Astrocyte (in vitro differentiated cells and primary cell): ENCODE measurements at regions not wholly inside any gene's neighbourhood (a gene's known extent, or its start where the extent isn't known, plus 50 kb on each side); places are given as distances from the start of the nearest gene placed in this dataset.

ENCODE experiments used
- DNase-seq: peaks from one replicate; pipeline ENCODE4 v3.0.0-alpha.2; 2010; ENCODE audit warnings: low read depth
- FAIRE-seq: peaks from 2 replicates; lab custom pipeline; 2011; peaks lifted over from hg19 to GRCh38; lab: Jason Lieb, UNC
- H2AFZ ChIP-seq: 2 replicates; pipeline ENCODE4 v1.6.0; 2012; ENCODE audit warnings: low read depth, low read length, inconsistent platforms
- H3K27ac ChIP-seq: 2 replicates; pipeline ENCODE4 v1.5.1; 2011; ENCODE audit warnings: low read depth, low read length, inconsistent platforms
- H3K27me3 ChIP-seq: 2 replicates; pipeline ENCODE4 v1.6.0; 2011; ENCODE audit warnings: low read length, inconsistent platforms; ENCODE audit not compliant: insufficient read depth
- H3K36me3 ChIP-seq: 2 replicates; pipeline ENCODE4 v1.5.1; 2011; ENCODE audit warnings: low read length, inconsistent platforms; ENCODE audit not compliant: insufficient read depth
- H3K4me1 ChIP-seq: 2 replicates; pipeline ENCODE4 v1.5.1; 2011; ENCODE audit warnings: low read length, inconsistent platforms; ENCODE audit not compliant: insufficient read depth
- H3K4me2 ChIP-seq: 2 replicates; pipeline ENCODE4 v1.6.0; 2012; ENCODE audit warnings: low read length, inconsistent platforms
- H3K4me3 ChIP-seq: 2 replicates; pipeline ENCODE4 v1.5.1; 2011; ENCODE audit warnings: low read depth, mild to moderate bottlenecking, low read length, inconsistent platforms; ENCODE audit not compliant: insufficient read depth
- H3K79me2 ChIP-seq: 2 replicates; pipeline ENCODE4 v1.6.0; 2012; ENCODE audit warnings: mild to moderate bottlenecking, low read length, inconsistent platforms; ENCODE audit not compliant: insufficient read depth
- H3K9ac ChIP-seq: 2 replicates; pipeline ENCODE4 v1.6.0; 2012; ENCODE audit warnings: mild to moderate bottlenecking, low read length, inconsistent platforms
- H3K9me3 ChIP-seq: 2 replicates; pipeline ENCODE4 v1.5.1; 2012; ENCODE audit warnings: low read depth, mild to moderate bottlenecking, low read length, inconsistent platforms; ENCODE audit not compliant: insufficient read depth
- H4K20me1 ChIP-seq: 2 replicates; pipeline ENCODE4 v1.6.0; 2012; ENCODE audit warnings: low read length, inconsistent platforms; ENCODE audit not compliant: insufficient read depth
- H3K27ac Mint-ChIP-seq: one replicate; pipeline ENCODE4 v1.8.0; 2021; ENCODE audit warnings: mild to moderate bottlenecking, mixed read lengths; ENCODE audit not compliant: unreplicated experiment
- H3K27me3 Mint-ChIP-seq: one replicate; pipeline ENCODE4 v1.8.0; 2021; ENCODE audit warnings: low read depth, mixed read lengths; ENCODE audit not compliant: unreplicated experiment
- H3K36me3 Mint-ChIP-seq: one replicate; pipeline ENCODE4 v1.8.0; 2021; ENCODE audit warnings: low read depth, mixed read lengths; ENCODE audit not compliant: unreplicated experiment
- H3K4me1 Mint-ChIP-seq: one replicate; pipeline ENCODE4 v1.8.0; 2021; ENCODE audit warnings: low read depth, mixed read lengths; ENCODE audit not compliant: unreplicated experiment
- H3K4me3 Mint-ChIP-seq: one replicate; pipeline ENCODE4 v1.8.0; 2021; ENCODE audit warnings: mild to moderate bottlenecking, moderate library complexity, mixed read lengths; ENCODE audit not compliant: unreplicated experiment
- H3K9me3 Mint-ChIP-seq: one replicate; pipeline ENCODE4 v1.8.0; 2021; ENCODE audit warnings: mild to moderate bottlenecking, mixed read lengths; ENCODE audit not compliant: unreplicated experiment
- EZH2 ChIP-seq: IDR thresholded peaks from 2 replicates; pipeline ENCODE4 v1.6.1; 2012; ENCODE audit warnings: mild to moderate bottlenecking, low read length, inconsistent platforms; ENCODE audit not compliant: insufficient read depth
- TF ChIP-seq, protein P1 (sequence below): IDR thresholded peaks from 2 replicates; pipeline ENCODE4 v1.5.1; 2011; ENCODE audit warnings: low read depth, mild to moderate bottlenecking, inconsistent platforms, low read length, moderate library complexity; ENCODE audit not compliant: insufficient read depth

DNA sequence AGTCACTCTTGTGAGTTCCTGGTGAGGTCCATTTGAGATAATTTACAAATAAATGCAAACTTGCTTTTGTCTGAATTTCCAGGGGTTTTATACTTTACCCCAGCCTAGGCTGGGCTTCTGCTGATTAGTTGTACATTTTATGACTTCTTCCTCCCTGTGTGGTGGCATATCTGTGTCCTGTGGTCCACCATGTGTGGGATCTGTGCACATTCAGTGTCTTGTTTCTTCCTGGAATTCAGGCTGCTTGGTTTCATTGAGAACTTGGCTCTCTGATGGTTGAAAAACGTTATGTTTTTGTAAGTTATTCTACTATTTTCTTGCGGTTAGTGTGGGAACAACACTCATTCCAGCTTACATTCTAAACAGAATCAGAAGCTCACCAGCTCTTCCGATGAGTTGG, 523.4 kb upstream of the PFKP start:
- TF ChIP-seq EZH2: no peak
- TF ChIP-seq, protein P1, sequence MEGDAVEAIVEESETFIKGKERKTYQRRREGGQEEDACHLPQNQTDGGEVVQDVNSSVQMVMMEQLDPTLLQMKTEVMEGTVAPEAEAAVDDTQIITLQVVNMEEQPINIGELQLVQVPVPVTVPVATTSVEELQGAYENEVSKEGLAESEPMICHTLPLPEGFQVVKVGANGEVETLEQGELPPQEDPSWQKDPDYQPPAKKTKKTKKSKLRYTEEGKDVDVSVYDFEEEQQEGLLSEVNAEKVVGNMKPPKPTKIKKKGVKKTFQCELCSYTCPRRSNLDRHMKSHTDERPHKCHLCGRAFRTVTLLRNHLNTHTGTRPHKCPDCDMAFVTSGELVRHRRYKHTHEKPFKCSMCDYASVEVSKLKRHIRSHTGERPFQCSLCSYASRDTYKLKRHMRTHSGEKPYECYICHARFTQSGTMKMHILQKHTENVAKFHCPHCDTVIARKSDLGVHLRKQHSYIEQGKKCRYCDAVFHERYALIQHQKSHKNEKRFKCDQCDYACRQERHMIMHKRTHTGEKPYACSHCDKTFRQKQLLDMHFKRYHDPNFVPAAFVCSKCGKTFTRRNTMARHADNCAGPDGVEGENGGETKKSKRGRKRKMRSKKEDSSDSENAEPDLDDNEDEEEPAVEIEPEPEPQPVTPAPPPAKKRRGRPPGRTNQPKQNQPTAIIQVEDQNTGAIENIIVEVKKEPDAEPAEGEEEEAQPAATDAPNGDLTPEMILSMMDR: no peak
- H3K27ac ChIP-seq: no peak overlapping the region
- FAIRE-seq (no peak), DNase-seq (no peak)
- no peaks in the 10 kb centered on the region for H4K20me1 ChIP-seq
- no peaks in the 10 kb centered on the region for H3K79me2 ChIP-seq
- H3K4me3 Mint-ChIP-seq: no peak overlapping the region
- H3K9ac ChIP-seq: no peak overlapping the region
- H3K4me2 ChIP-seq: no peak overlapping the region
- no peaks in the 10 kb centered on the region for H3K9me3 ChIP-seq
- no peak overlapping the region for H3K27ac Mint-ChIP-seq
- H3K9me3 Mint-ChIP-seq: no peaks in the 10 kb centered on the region
- peaks cover 9% of the 10 kb centered on the region for H3K27me3 Mint-ChIP-seq
- H2AFZ ChIP-seq: no peak overlapping the region
- H3K27me3 ChIP-seq: no peaks in the 10 kb centered on the region
- H3K4me3 ChIP-seq: no peak overlapping the region
- H3K36me3 Mint-ChIP-seq: no peaks in the 10 kb centered on the region
- H3K4me1 ChIP-seq: no peaks in the 10 kb centered on the region
- H3K36me3 ChIP-seq: no peaks in the 10 kb centered on the region
- no peaks in the 10 kb centered on the region for H3K4me1 Mint-ChIP-seq

DNA sequence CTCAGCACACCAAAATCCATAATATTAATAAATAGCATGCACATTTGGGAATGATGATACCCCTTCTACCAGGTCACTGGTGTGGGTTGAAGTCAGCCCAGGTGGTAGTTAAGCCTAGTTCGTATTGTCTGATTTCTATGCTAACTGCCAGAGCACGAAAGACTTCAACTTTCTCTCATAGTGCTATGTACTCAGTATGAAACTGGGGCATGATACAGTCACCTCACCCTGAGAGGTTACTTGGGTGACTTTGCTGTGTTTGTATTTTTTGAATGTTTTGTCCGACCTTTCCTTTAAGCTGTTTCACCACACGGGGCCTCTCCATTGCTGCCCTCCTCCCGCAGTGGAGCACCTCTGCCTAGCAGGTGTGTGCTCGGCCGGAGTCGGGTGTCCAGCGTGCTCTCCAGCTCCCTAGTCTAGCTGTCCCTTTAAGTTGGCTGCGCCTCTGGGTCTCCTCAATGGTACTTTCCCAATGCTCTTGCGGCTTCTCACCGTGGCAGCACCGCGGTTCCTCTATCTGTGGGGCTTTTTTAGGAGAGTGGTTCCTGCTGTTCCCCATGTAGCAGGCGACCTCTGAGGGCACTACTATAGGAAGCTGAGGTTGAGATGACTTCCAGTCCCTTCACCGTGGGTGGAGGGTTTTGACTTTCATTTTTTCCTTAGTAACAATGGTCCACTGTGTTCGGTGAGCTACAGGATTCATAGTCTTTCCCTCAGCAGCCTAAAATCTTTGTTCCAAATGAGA, 524.0 kb upstream of the PFKP start:
- H4K20me1 ChIP-seq: no peaks in the 10 kb centered on the region
- no peaks in the 10 kb centered on the region for H3K79me2 ChIP-seq
- no peak for DNase-seq
- H3K9me3 ChIP-seq: no peaks in the 10 kb centered on the region
- no peak overlapping the region for H3K4me2 ChIP-seq
- no peak overlapping the region for H3K27ac ChIP-seq
- FAIRE-seq: no peak
- no peaks in the 10 kb centered on the region for H3K4me1 ChIP-seq
- H3K36me3 ChIP-seq: no peaks in the 10 kb centered on the region
- no peak overlapping the region for H3K4me3 ChIP-seq
- H3K9ac ChIP-seq: no peak overlapping the region
- no peak overlapping the region for H2AFZ ChIP-seq
- TF ChIP-seq EZH2: no peak
- TF ChIP-seq, protein P1: no peak
- H3K27me3 Mint-ChIP-seq: peaks cover 9% of the 10 kb centered on the region
- no peaks in the 10 kb centered on the region for H3K9me3 Mint-ChIP-seq
- no peaks in the 10 kb centered on the region for H3K4me1 Mint-ChIP-seq
- no peaks in the 10 kb centered on the region for H3K36me3 Mint-ChIP-seq
- H3K4me3 Mint-ChIP-seq: no peak overlapping the region
- no peak overlapping the region for H3K27ac Mint-ChIP-seq
- H3K27me3 ChIP-seq: no peaks in the 10 kb centered on the region

DNA sequence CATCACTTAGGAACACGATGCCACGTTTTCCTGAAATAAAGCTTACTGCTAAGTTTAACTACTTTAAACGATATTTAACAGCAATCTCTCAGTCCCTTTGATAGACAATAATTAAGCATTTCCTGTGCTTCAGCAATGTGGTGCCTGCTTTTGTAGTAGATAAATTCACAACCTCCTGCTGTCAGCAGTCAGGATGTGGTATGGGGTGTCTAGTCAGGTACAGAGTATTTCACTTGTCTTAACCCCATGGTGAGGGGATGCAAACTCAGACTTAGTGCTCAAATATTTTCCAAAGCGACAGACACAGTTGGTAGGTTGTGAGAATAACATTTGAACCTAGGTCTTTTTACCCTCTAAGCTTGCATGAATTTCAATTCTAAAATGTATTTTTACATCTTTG, 526.2 kb upstream of the PFKP start:
- Mint-ChIP-seq H3K9me3 (no peaks in the 10 kb centered on the region), H3K27ac (no peak overlapping the region), H3K36me3 (no peaks in the 10 kb centered on the region), H3K4me1 (no peaks in the 10 kb centered on the region), H3K4me3 (no peak overlapping the region), H3K27me3 (peaks cover 11% of the 10 kb centered on the region)
- no peaks in the 10 kb centered on the region for H3K9me3 ChIP-seq
- H2AFZ ChIP-seq: no peak overlapping the region
- no peak overlapping the region for H3K9ac ChIP-seq
- TF ChIP-seq, protein P1: no peak
- TF ChIP-seq EZH2: no peak
- DNase-seq: no peak
- H3K27me3 ChIP-seq: no peaks in the 10 kb centered on the region
- no peaks in the 10 kb centered on the region for H4K20me1 ChIP-seq
- no peak for FAIRE-seq
- H3K4me2 ChIP-seq: no peak overlapping the region
- H3K79me2 ChIP-seq: no peaks in the 10 kb centered on the region
- H3K4me3 ChIP-seq: no peak overlapping the region
- no peaks in the 10 kb centered on the region for H3K4me1 ChIP-seq
- no peaks in the 10 kb centered on the region for H3K36me3 ChIP-seq
- H3K27ac ChIP-seq: no peak overlapping the region
